ENCODE measurements at regions not wholly inside any gene's neighbourhood (a gene's known extent, or its start where the extent isn't known, plus 50 kb on each side); places are given as distances from the start of the nearest gene placed in this dataset.

- no peak for TF ChIP-seq CTCF (IDR thresholded peaks at IDR 0.05; ENCODE audit: low read depth, low read length, missing input control)
- no peak for TF ChIP-seq REST (IDR thresholded peaks at IDR 0.05)
- no peak for TF ChIP-seq ZBTB33 (IDR thresholded peaks at IDR 0.05)
- no peak for TF ChIP-seq RAD21 (IDR thresholded peaks at IDR 0.05)
- no peak for TF ChIP-seq GABPA (IDR thresholded peaks at IDR 0.05 in 1 of 2, conservative IDR thresholded peaks at IDR 0.05 in 1 of 2)
- TF ChIP-seq MAX (IDR thresholded peaks at IDR 0.05): no peak
- TF ChIP-seq YY1 (IDR thresholded peaks at IDR 0.05): no peak
- TF ChIP-seq TAF1 (conservative IDR thresholded peaks at IDR 0.05): no peak
- no peak for TF ChIP-seq SP1 (IDR thresholded peaks at IDR 0.05)
- TF ChIP-seq JUND (IDR thresholded peaks at IDR 0.05): no peak
Measured at GRCh38 chr14:87772854-87773253, 220.1 kb downstream of the GALC start.
